Ascending aorta (tissue), 2 donors: ENCODE measurements at regions not wholly inside any gene's neighbourhood (a gene's known extent, or its start where the extent isn't known, plus 50 kb on each side); places are given as distances from the start of the nearest gene placed in this dataset.

Experiments
- DNase-seq, 2 donors: peaks; one replicate each; pipeline ENCODE4 v3.0.0-alpha.2; 2019; ENCODE audit warnings: low spot score in 2 of 2
- H3K27ac ChIP-seq, 2 donors: fragments of 200-600 bp; sonication (generic); one replicate each; pipeline ENCODE4 v1.5.1; 2016 to 2017; ENCODE audit warnings: mild to moderate bottlenecking in 1 of 2
- H3K27me3 ChIP-seq: fragments of 200-600 bp; sonication (generic); one replicate; pipeline ENCODE4 v1.5.1; 2017
- H3K36me3 ChIP-seq, 2 donors: fragments of 200-600 bp; sonication (generic); one replicate each; pipeline ENCODE4 v1.5.1; 2016
- H3K4me1 ChIP-seq, 2 donors: fragments of 200-600 bp; sonication (generic); one replicate each; pipeline ENCODE4 v1.5.1; 2016 to 2017; ENCODE audit warnings: mild to moderate bottlenecking in 1 of 2
- H3K4me3 ChIP-seq, 2 donors: fragments of 200-600 bp; sonication (generic); one replicate each; pipeline ENCODE4 v1.5.1; 2016 to 2017; ENCODE audit warnings: mild to moderate bottlenecking in 1 of 2
- H3K9me3 ChIP-seq, 2 donors: fragments of 200-600 bp; sonication (generic); one replicate each; pipeline ENCODE4 v1.5.1; 2016
- CTCF ChIP-seq, 3 experiments: fragments of 200-600 bp in 2 of 3; fragments of 450-650 bp in 1 of 3; sonication (generic) in 2 of 3; IDR thresholded peaks; one replicate each; pipeline ENCODE4 v1.5.1; 2016 to 2019; ENCODE audit warnings: antibody characterized with exemption in 3 of 3, mild to moderate bottlenecking in 1 of 3, moderate library complexity in 1 of 3
- intact Hi-C: fragments of 100-400 bp; cut with DNase I; formaldehyde crosslinking; loops from one replicate; pipeline ENCODE4 v1.15.1; 2023

GRCh38 chr4:138494931-138495330 is 252.8 kb upstream of the SLC7A11 start:
- intact Hi-C loops = no loop called here
- Histone ChIP-seq H3K27me3 (no peaks in the 10 kb centered on the region), H3K4me3 (no peak overlapping the region), H3K27ac (no peak overlapping the region), H3K36me3 (no peaks in the 10 kb centered on the region), H3K4me1 (no peaks in the 10 kb centered on the region), H3K9me3 (peaks cover 0 to 19% of the 10 kb centered on the region in 2 donors)
- DNase-seq = no peak
- no peak for TF ChIP-seq CTCF (IDR thresholded peaks at IDR 0.05)

GRCh38 chr4:138494116-138494515 is 252.0 kb upstream of the SLC7A11 start:
- H3K4me3 ChIP-seq = no peak overlapping the region
- no peak overlapping the region for H3K27ac ChIP-seq
- intact Hi-C loops = no loop called here
- DNase-seq = no peak
- H3K36me3 ChIP-seq = no peaks in the 10 kb centered on the region
- peaks cover 0 to 17% of the 10 kb centered on the region in 2 donors for H3K9me3 ChIP-seq
- no peak for TF ChIP-seq CTCF (IDR thresholded peaks at IDR 0.05)
- no peaks in the 10 kb centered on the region for H3K27me3 ChIP-seq
- no peaks in the 10 kb centered on the region for H3K4me1 ChIP-seq

- no peak for DNase-seq
- Histone ChIP-seq H3K9me3 (peaks cover 0 to 12% of the 10 kb centered on the region in 2 donors), H3K4me3 (no peak overlapping the region), H3K36me3 (no peaks in the 10 kb centered on the region), H3K4me1 (no peaks in the 10 kb centered on the region), H3K27ac (no peak overlapping the region), H3K27me3 (no peaks in the 10 kb centered on the region)
- TF ChIP-seq CTCF (IDR thresholded peaks at IDR 0.05) = no peak
- intact Hi-C loops = no loop called here
Observed at GRCh38 chr4:138492176-138492575, 250.0 kb upstream of the SLC7A11 start.

- intact Hi-C loops = no loop called here
- no peaks in the 10 kb centered on the region for H3K4me1 ChIP-seq
- no peak for TF ChIP-seq CTCF (IDR thresholded peaks at IDR 0.05)
- H3K36me3 ChIP-seq = no peaks in the 10 kb centered on the region
- no peak overlapping the region for H3K27ac ChIP-seq
- DNase-seq = no peak
- no peaks in the 10 kb centered on the region for H3K27me3 ChIP-seq
- H3K9me3 ChIP-seq = peaks cover 0 to 12% of the 10 kb centered on the region in 2 donors
- H3K4me3 ChIP-seq = no peak overlapping the region
Observed at GRCh38 chr4:138488533-138488932, 246.4 kb upstream of the SLC7A11 start.

GRCh38 chr4:138487670-138488069 is 245.5 kb upstream of the SLC7A11 start:
- no peak for DNase-seq
- peaks cover 0 to 12% of the 10 kb centered on the region in 2 donors for H3K9me3 ChIP-seq
- no peak overlapping the region for H3K4me3 ChIP-seq
- no peaks in the 10 kb centered on the region for H3K4me1 ChIP-seq
- no peak overlapping the region for H3K27ac ChIP-seq
- TF ChIP-seq CTCF (IDR thresholded peaks at IDR 0.05) = no peak
- no peaks in the 10 kb centered on the region for H3K36me3 ChIP-seq
- no peaks in the 10 kb centered on the region for H3K27me3 ChIP-seq
- intact Hi-C loops = no loop called here

GRCh38 chr4:138487230-138487629 is 245.1 kb upstream of the SLC7A11 start:
- peaks cover 0 to 12% of the 10 kb centered on the region in 2 donors for H3K9me3 ChIP-seq
- H3K27ac ChIP-seq = no peak overlapping the region
- no peaks in the 10 kb centered on the region for H3K4me1 ChIP-seq
- H3K27me3 ChIP-seq = no peaks in the 10 kb centered on the region
- DNase-seq = no peak
- intact Hi-C loops = no loop called here
- TF ChIP-seq CTCF (IDR thresholded peaks at IDR 0.05) = no peak
- no peaks in the 10 kb centered on the region for H3K36me3 ChIP-seq
- H3K4me3 ChIP-seq = no peak overlapping the region
